Stimulated activated effector memory CD8-positive, alpha-beta T cell treated with anti-CD3 and anti-CD28 coated beads, Interleukin-12 subunit alpha, Interleukin-12 subunit beta, amount 100 ng/mL, for 72 hours (primary cell): ENCODE measurements at regions not wholly inside any gene's neighbourhood (a gene's known extent, or its start where the extent isn't known, plus 50 kb on each side); places are given as distances from the start of the nearest gene placed in this dataset.
"Not testable (repeated sequence)": the region's sequence is repeated elsewhere in the genome, so short reads cannot be mapped to it uniquely, and the experiment has no call there.

Experiments
- ATAC-seq: fragments of 150-1000 bp; cut with Tn5 transposase; 2 replicates; pipeline ENCODE4 v1.10.0; 2021
- DNase-seq, 2 donors: peaks; one replicate each; pipeline ENCODE4 v3.0.0; 2021 to 2022; ENCODE audit warnings: low spot score in 2 of 2
- H3K27ac Mint-ChIP-seq: one replicate; pipeline ENCODE4 v1.8.0; 2022; ENCODE audit warnings: mild to moderate bottlenecking, mixed read lengths
- H3K36me3 Mint-ChIP-seq: one replicate; pipeline ENCODE4 v1.8.0; 2022; ENCODE audit warnings: mild to moderate bottlenecking, mixed read lengths
- H3K4me1 Mint-ChIP-seq: one replicate; pipeline ENCODE4 v1.8.0; 2022; ENCODE audit warnings: mixed read lengths
- H3K4me3 Mint-ChIP-seq: one replicate; pipeline ENCODE4 v1.8.0; 2022; ENCODE audit warnings: mild to moderate bottlenecking, mixed read lengths
- H3K9me3 Mint-ChIP-seq: one replicate; pipeline ENCODE4 v1.8.0; 2022; ENCODE audit warnings: mixed read lengths

DNA sequence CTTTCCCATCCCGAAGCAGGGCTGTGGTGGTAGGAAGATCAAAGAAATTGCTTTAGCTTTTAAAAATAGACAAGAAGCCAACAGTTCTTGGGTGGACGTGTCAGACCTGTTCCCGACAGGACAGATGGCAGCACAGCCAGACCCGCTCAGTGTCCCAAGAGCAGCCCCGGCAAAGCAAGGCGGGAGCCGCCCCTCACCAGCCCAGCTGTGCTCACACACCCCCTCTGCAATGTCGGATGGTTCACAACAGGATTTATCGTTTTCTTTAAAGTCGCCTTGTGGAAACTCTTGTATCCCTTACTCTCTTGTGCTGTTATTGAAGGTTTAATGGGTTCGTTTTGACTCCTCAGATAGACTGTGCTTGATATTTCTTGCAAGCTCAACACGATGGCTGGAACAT, 302.4 kb downstream of the THBS2 start:
- Mint-ChIP-seq H3K4me3 (no peak overlapping the region), H3K9me3 (no peaks in the 10 kb centered on the region), H3K27ac (no peak overlapping the region), H3K4me1 (no peaks in the 10 kb centered on the region), H3K36me3 (no peaks in the 10 kb centered on the region)
- no peak for ATAC-seq
- DNase-seq: no peak

GRCh38 chr6:168950858-168951214, 302.8 kb downstream of the THBS2 start:
- Mint-ChIP-seq H3K4me3 (no peak overlapping the region), H3K27ac (no peak overlapping the region), H3K36me3 (no peaks in the 10 kb centered on the region), H3K4me1 (no peaks in the 10 kb centered on the region), H3K9me3 (no peaks in the 10 kb centered on the region)
- DNase-seq (no peak), ATAC-seq (peak; percentile 21)

GRCh38 chr6:168949981-168950857, 303.4 kb downstream of the THBS2 start:
- no peaks in the 10 kb centered on the region for H3K9me3 Mint-ChIP-seq
- H3K36me3 Mint-ChIP-seq: no peaks in the 10 kb centered on the region
- H3K27ac Mint-ChIP-seq: no peak overlapping the region
- no peak overlapping the region for H3K4me3 Mint-ChIP-seq
- no peak for DNase-seq
- no peaks in the 10 kb centered on the region for H3K4me1 Mint-ChIP-seq
- ATAC-seq: no peak

DNA sequence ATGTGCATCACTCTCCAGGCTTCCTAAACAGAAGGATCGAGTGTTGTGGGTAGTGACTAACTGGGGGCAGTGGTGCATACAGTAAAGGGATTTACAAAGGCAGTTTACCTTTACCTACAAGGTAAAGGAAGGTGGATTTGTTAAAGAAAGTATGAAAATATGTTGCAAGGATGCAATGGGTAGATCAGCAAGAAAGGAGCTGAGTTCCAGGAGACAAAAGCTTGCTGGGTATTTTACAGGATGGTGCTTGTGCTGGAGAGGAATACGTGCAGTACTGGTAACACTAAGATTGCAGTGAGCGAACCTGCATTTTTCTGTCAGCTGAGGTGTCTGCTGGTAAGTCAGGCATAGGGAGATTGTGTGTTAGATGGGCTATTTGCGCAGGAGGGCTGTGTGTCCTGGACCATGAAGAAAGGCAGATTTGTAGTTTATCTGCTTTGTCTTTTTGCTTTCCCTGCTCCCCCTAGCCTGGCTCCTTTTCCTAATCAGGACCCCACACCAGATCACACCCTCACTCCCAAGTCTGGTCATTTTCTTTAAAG, 304.6 kb downstream of the THBS2 start:
- no peaks in the 10 kb centered on the region for H3K36me3 Mint-ChIP-seq
- H3K9me3 Mint-ChIP-seq: no peaks in the 10 kb centered on the region
- ATAC-seq: no peak
- no peak for DNase-seq
- no peak overlapping the region for H3K4me3 Mint-ChIP-seq
- H3K27ac Mint-ChIP-seq: no peak overlapping the region
- H3K4me1 Mint-ChIP-seq: no peaks in the 10 kb centered on the region

GRCh38 chr6:168948002-168948401, 305.6 kb downstream of the THBS2 start:
- DNase-seq (no peak), ATAC-seq (no peak)
- no peaks in the 10 kb centered on the region for H3K4me1 Mint-ChIP-seq
- no peaks in the 10 kb centered on the region for H3K36me3 Mint-ChIP-seq
- H3K4me3 Mint-ChIP-seq: no peak overlapping the region
- H3K27ac Mint-ChIP-seq: no peak overlapping the region
- no peaks in the 10 kb centered on the region for H3K9me3 Mint-ChIP-seq

GRCh38 chr6:168943231-168943905, 310.3 kb downstream of the THBS2 start:
- Mint-ChIP-seq H3K27ac (no peak overlapping the region), H3K4me1 (no peaks in the 10 kb centered on the region), H3K36me3 (no peaks in the 10 kb centered on the region), H3K9me3 (no peaks in the 10 kb centered on the region), H3K4me3 (no peak overlapping the region)
- ATAC-seq (no peak), DNase-seq (no peak)

GRCh38 chr6:168942646-168943045, 311.0 kb downstream of the THBS2 start:
- no peaks in the 10 kb centered on the region for H3K36me3 Mint-ChIP-seq
- H3K4me1 Mint-ChIP-seq: no peaks in the 10 kb centered on the region
- H3K27ac Mint-ChIP-seq: no peak overlapping the region
- H3K9me3 Mint-ChIP-seq: no peaks in the 10 kb centered on the region
- no peak overlapping the region for H3K4me3 Mint-ChIP-seq
- ATAC-seq: no peak
- DNase-seq: no peak

- Mint-ChIP-seq H3K9me3 (no peaks in the 10 kb centered on the region), H3K4me3 (no peak overlapping the region), H3K27ac (no peak overlapping the region), H3K4me1 (no peaks in the 10 kb centered on the region), H3K36me3 (no peaks in the 10 kb centered on the region)
- no peak for DNase-seq
- ATAC-seq: no peak
Measured at GRCh38 chr6:168941036-168941435, 312.6 kb downstream of the THBS2 start.

DNA sequence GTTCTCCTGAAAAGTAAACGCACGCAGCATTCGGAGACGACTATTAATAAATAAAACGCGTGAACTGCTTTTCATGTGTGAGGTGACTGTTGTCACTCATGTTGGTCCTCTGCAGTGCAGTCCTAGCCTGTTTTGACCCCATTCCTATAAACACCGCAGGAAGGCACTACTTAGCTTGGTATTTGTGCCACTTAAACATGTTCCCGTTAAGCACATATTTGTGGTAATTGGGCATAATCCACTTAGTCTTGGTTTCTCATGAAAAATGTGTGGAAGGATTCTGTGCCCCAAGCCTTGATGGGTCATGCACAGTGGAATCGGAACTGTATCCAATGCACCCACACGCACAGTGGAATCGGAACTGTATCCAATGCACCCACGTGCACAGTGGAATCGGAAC, 313.9 kb downstream of the THBS2 start:
- no peaks in the 10 kb centered on the region for H3K9me3 Mint-ChIP-seq
- no peak overlapping the region for H3K4me3 Mint-ChIP-seq
- H3K4me1 Mint-ChIP-seq: no peaks in the 10 kb centered on the region
- no peaks in the 10 kb centered on the region for H3K36me3 Mint-ChIP-seq
- DNase-seq (no peak), ATAC-seq (no peak)
- H3K27ac Mint-ChIP-seq: no peak overlapping the region

- ATAC-seq: no peak
- no peaks in the 10 kb centered on the region for H3K4me1 Mint-ChIP-seq
- no peak overlapping the region for H3K4me3 Mint-ChIP-seq
- no peak overlapping the region for H3K27ac Mint-ChIP-seq
- no peaks in the 10 kb centered on the region for H3K36me3 Mint-ChIP-seq
- H3K9me3 Mint-ChIP-seq: no peaks in the 10 kb centered on the region
- DNase-seq: no peak
Measured at GRCh38 chr6:168939041-168939440, 314.6 kb downstream of the THBS2 start.

GRCh38 chr6:168938546-168938945, 315.1 kb downstream of the THBS2 start:
- H3K9me3 Mint-ChIP-seq: no peaks in the 10 kb centered on the region
- DNase-seq (no peak), ATAC-seq (no peak)
- no peaks in the 10 kb centered on the region for H3K4me1 Mint-ChIP-seq
- no peak overlapping the region for H3K4me3 Mint-ChIP-seq
- H3K36me3 Mint-ChIP-seq: no peaks in the 10 kb centered on the region
- no peak overlapping the region for H3K27ac Mint-ChIP-seq

- no peak for ATAC-seq
- Mint-ChIP-seq H3K4me1 (no peaks in the 10 kb centered on the region), H3K4me3 (no peak overlapping the region), H3K27ac (no peak overlapping the region), H3K36me3 (no peaks in the 10 kb centered on the region), H3K9me3 (no peaks in the 10 kb centered on the region)
- no peak for DNase-seq
Measured at GRCh38 chr6:168937054-168937453, 316.6 kb downstream of the THBS2 start.

- Mint-ChIP-seq H3K36me3 (no peaks in the 10 kb centered on the region), H3K4me1 (no peaks in the 10 kb centered on the region), H3K4me3 (no peak overlapping the region), H3K9me3 (no peaks in the 10 kb centered on the region), H3K27ac (no peak overlapping the region)
- DNase-seq (no peak), ATAC-seq (no peak)
Measured at GRCh38 chr6:168935628-168936010, 318.0 kb downstream of the THBS2 start.

DNA sequence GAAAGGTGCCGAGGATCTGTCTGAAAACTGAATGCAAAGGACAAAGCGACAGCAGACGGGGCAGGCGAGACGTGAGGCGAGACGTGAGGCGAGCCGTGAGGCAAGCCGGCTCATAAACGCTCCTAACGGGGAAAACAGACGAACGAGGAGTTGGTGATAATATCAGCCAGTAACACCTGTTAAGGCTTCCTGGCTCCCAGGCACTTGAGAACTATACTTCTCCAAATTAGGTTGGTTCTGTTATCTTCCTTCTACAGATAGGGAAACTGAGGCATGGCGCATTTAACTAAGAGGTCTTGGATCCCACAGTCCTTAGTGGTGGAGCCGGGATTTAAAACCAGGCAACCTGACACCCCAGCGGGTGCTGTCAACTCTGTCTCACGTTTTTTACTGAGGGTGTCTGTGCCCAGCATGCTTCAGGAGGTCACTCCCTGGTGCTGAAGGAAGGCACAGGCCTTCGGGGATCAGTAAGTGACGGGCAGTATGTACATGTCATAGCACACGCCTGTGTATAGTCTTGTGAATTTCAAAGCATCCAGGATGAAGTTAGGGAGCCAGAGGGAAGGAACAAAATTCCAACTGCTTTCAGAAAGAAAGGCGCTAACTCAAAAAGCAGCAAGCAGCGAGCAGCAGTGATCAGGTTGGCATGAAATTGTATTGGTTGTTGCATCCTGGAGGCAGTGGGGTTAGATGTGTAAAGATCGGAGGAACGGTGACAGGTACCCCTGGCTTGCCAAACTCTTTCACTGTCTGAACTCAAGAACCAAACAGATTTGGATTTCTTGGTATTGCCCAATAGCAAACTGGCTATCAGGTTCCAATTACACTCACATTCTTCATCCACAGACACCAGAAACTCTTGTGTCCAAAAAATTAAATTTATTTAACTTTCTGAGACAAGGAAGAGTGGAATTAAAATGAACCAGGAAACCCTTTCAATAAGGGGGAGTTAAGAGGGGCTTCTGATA, 318.7 kb downstream of the THBS2 start:
- no peaks in the 10 kb centered on the region for H3K9me3 Mint-ChIP-seq
- H3K4me1 Mint-ChIP-seq: no peaks in the 10 kb centered on the region
- ATAC-seq (no peak), DNase-seq (no peak)
- no peak overlapping the region for H3K27ac Mint-ChIP-seq
- no peaks in the 10 kb centered on the region for H3K36me3 Mint-ChIP-seq
- no peak overlapping the region for H3K4me3 Mint-ChIP-seq

DNA sequence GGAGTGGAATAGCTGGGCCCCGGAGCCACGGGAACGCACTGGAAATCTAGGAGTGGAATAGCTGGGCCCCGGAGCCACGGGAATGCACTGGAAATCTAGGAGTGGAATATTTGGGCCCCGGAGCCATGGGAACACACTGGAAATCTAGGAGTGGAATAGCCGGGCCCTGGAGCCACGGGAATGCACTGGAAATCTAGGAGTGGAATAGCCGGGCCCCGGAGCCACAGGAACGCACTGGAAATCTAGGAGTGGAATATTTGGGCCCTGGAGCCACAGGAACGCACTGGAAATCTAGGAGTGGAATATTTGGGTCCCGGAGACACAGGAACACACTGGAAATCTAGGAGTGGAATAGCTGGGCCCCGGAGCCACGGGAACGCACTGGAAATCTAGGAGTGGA, 321.5 kb downstream of the THBS2 start:
- not testable (repeated sequence) for ATAC-seq, H3K27ac Mint-ChIP-seq

More for the DNA sequence above, 321.5 kb downstream of the THBS2 start:
- H3K9me3 Mint-ChIP-seq, H3K36me3 Mint-ChIP-seq, H3K4me1 Mint-ChIP-seq, H3K4me3 Mint-ChIP-seq: not testable (repeated sequence)
- peak in 1 of 2 donors; percentile 43 for DNase-seq
